ENCODE measurements at regions not wholly inside any gene's neighbourhood (a gene's known extent, or its start where the extent isn't known, plus 50 kb on each side); places are given as distances from the start of the nearest gene placed in this dataset.

- H3K9me3 ChIP-seq (replicated peaks; ENCODE audit: insufficient read depth, low read length): no peaks in the 10 kb centered on the region
- no peak overlapping the region for H3K27ac ChIP-seq (ENCODE audit: low read length)
- no peaks in the 10 kb centered on the region for H3K79me2 ChIP-seq (ENCODE audit: low read length)
- no peaks in the 10 kb centered on the region for H3K27me3 ChIP-seq (replicated peaks; ENCODE audit: insufficient read depth, low read length)
- no peak overlapping the region for H3K4me2 ChIP-seq (ENCODE audit: low read depth, low read length)
- no peak overlapping the region for H2AFZ ChIP-seq (ENCODE audit: low read length)
- H3K9ac ChIP-seq (ENCODE audit: low read length): no peak overlapping the region
- no peaks in the 10 kb centered on the region for H3K4me1 ChIP-seq (ENCODE audit: low read length)
- no peaks in the 10 kb centered on the region for H3F3A ChIP-seq (ENCODE audit: insufficient read depth, low read length)
- no peaks in the 10 kb centered on the region for H4K20me1 ChIP-seq (ENCODE audit: insufficient read depth, low read length)
- TF ChIP-seq EZH2 (optimal IDR thresholded peaks at IDR 0.05; ENCODE audit: low read depth, low read length) (no peak), EZH2phosphoT487 (IDR thresholded peaks at IDR 0.05; ENCODE audit: low read length) (no peak), CTCF (IDR thresholded peaks at IDR 0.05; ENCODE audit: low read length) (no peak)
- DNase-seq: no peak
- no peak overlapping the region for H3K4me3 ChIP-seq (ENCODE audit: low read length)
- H3K36me3 ChIP-seq (replicated peaks; ENCODE audit: insufficient read depth, low read length): no peaks in the 10 kb centered on the region
- H3K9me2 ChIP-seq (replicated peaks; ENCODE audit: insufficient read depth, low read length): no peaks in the 10 kb centered on the region
Observed at GRCh38 chr5:74126294-74126693, 500.3 kb downstream of the ARHGEF28 start.

DNA sequence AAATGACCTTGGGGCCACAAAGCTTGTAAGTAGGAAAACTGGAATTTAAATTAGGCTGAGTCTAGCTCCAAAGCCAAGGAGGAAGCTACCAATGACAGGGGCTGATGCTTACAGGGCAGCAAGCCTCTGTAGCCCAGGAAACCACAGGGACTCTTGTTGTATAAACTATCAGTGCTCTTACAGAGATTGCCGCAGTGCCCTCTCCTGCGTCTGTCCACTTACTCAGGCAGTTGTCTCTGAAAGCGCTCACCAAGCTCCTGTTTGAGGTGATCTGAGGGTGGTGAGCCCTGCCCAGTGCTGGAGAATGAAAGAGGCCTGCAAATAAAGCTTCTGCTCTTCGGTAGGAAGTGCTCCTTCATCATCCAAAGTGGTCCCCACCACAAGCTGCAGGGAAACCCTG lies 498.8 kb downstream of the ARHGEF28 start:
- no peaks in the 10 kb centered on the region for H3F3A ChIP-seq (ENCODE audit: insufficient read depth, low read length)
- no peak for DNase-seq

DNA sequence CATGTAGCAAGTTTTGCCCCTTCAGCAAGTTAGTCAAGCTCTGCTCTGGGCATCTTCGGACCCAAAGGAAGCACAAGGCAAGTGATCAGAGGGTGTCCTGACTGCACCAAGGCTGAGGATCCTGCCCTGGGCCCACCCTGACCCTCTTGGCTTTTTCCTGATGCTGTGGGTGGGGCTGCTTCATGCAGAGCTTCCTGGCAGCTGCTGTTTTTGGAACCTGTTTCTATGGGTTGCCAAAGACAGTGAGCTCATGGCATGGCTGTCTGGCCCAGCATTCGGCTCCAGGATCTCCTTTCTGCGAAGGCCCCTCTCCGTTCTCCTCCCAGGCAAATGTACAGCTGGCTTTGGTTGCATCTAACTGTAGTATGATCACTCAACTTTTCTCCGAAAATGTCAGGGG lies 497.9 kb downstream of the ARHGEF28 start:
- Histone ChIP-seq H3K4me2 (ENCODE audit: low read depth, low read length) (no peak overlapping the region), H3K79me2 (ENCODE audit: low read length) (no peaks in the 10 kb centered on the region), H3K4me1 (ENCODE audit: low read length) (no peaks in the 10 kb centered on the region), H3K27me3 (replicated peaks; ENCODE audit: insufficient read depth, low read length) (no peaks in the 10 kb centered on the region), H3K27ac (ENCODE audit: low read length) (no peak overlapping the region), H3K9ac (ENCODE audit: low read length) (no peak overlapping the region), H3K36me3 (replicated peaks; ENCODE audit: insufficient read depth, low read length) (no peaks in the 10 kb centered on the region), H3F3A (ENCODE audit: insufficient read depth, low read length) (no peaks in the 10 kb centered on the region), H2AFZ (ENCODE audit: low read length) (no peak overlapping the region), H3K9me2 (replicated peaks; ENCODE audit: insufficient read depth, low read length) (no peaks in the 10 kb centered on the region), H4K20me1 (ENCODE audit: insufficient read depth, low read length) (no peaks in the 10 kb centered on the region), H3K9me3 (replicated peaks; ENCODE audit: insufficient read depth, low read length) (no peaks in the 10 kb centered on the region), H3K4me3 (ENCODE audit: low read length) (no peak overlapping the region)
- DNase-seq: no peak
- TF ChIP-seq EZH2phosphoT487 (IDR thresholded peaks at IDR 0.05; ENCODE audit: low read length) (no peak), EZH2 (optimal IDR thresholded peaks at IDR 0.05; ENCODE audit: low read depth, low read length) (no peak), CTCF (IDR thresholded peaks at IDR 0.05; ENCODE audit: low read length) (no peak)

More for the DNA sequence above, 498.8 kb downstream of the ARHGEF28 start:
- Histone ChIP-seq H3K9ac (ENCODE audit: low read length) (no peak overlapping the region), H3K27ac (ENCODE audit: low read length) (no peak overlapping the region), H3K27me3 (replicated peaks; ENCODE audit: insufficient read depth, low read length) (no peaks in the 10 kb centered on the region), H3K4me1 (ENCODE audit: low read length) (no peaks in the 10 kb centered on the region), H3K36me3 (replicated peaks; ENCODE audit: insufficient read depth, low read length) (no peaks in the 10 kb centered on the region), H4K20me1 (ENCODE audit: insufficient read depth, low read length) (no peaks in the 10 kb centered on the region), H3K9me3 (replicated peaks; ENCODE audit: insufficient read depth, low read length) (no peaks in the 10 kb centered on the region), H3K79me2 (ENCODE audit: low read length) (no peaks in the 10 kb centered on the region), H3K9me2 (replicated peaks; ENCODE audit: insufficient read depth, low read length) (no peaks in the 10 kb centered on the region), H3K4me2 (ENCODE audit: low read depth, low read length) (no peak overlapping the region), H3K4me3 (ENCODE audit: low read length) (no peak overlapping the region), H2AFZ (ENCODE audit: low read length) (no peak overlapping the region)
- TF ChIP-seq EZH2phosphoT487 (IDR thresholded peaks at IDR 0.05; ENCODE audit: low read length) (no peak), EZH2 (optimal IDR thresholded peaks at IDR 0.05; ENCODE audit: low read depth, low read length) (no peak), CTCF (IDR thresholded peaks at IDR 0.05; ENCODE audit: low read length) (no peak)
